GM12878 (cell line): ENCODE measurements at regions not wholly inside any gene's neighbourhood (a gene's known extent, or its start where the extent isn't known, plus 50 kb on each side); places are given as distances from the start of the nearest gene placed in this dataset.

Experiments
- ASH2L ChIP-seq: fragments of 300-600, 200-600 bp; sonication (generic); IDR thresholded peaks from 2 replicates; pipeline ENCODE4 v1.6.1; 2017; ENCODE audit warnings: low read depth, mild to moderate bottlenecking, borderline replicate concordance
- BMI1 ChIP-seq: fragments of 450-650 bp; IDR thresholded peaks from 2 replicates; pipeline ENCODE4 v1.6.1; 2016; ENCODE audit warnings: mild to moderate bottlenecking, moderate library complexity, borderline replicate concordance
- GATAD2B ChIP-seq: fragments of 450-650 bp; conservative IDR thresholded peaks from 2 replicates; pipeline ENCODE4 v1.6.1; 2017; ENCODE audit warnings: low read depth, mild to moderate bottlenecking, moderate library complexity
- MYB ChIP-seq: fragments of 150-350 bp; IDR thresholded peaks from 2 replicates; pipeline ENCODE4 v1.6.1; 2014; ENCODE audit warnings: mild to moderate bottlenecking, low read depth, low read length, borderline replicate concordance
- NBN ChIP-seq: fragments of 450-650 bp; IDR thresholded peaks from 2 replicates; pipeline ENCODE4 v1.6.1; 2016
- SMAD1 ChIP-seq: fragments of 450-650 bp; IDR thresholded peaks from 2 replicates; pipeline ENCODE4 v1.6.1; 2018; ENCODE audit warnings: mild to moderate bottlenecking, low read depth; ENCODE audit not compliant: partially characterized antibody
- SPI1 ChIP-seq: IDR thresholded peaks from 2 replicates; pipeline ENCODE4 v1.6.1; 2011; ENCODE audit warnings: low read depth, mild to moderate bottlenecking, low read length, moderate library complexity, borderline replicate concordance; ENCODE audit not compliant: insufficient read depth
- YBX1 ChIP-seq: fragments of 450-650 bp; IDR thresholded peaks from 2 replicates; pipeline ENCODE4 v1.6.1; 2016; ENCODE audit warnings: antibody characterized with exemption
- ZBTB4 ChIP-seq: fragments of 450-650 bp; formaldehyde crosslinking; IDR thresholded peaks from 2 replicates; pipeline ENCODE4 v1.4.0; 2022; ENCODE audit warnings: mild to moderate bottlenecking, moderate library complexity
- TF ChIP-seq, protein P1 (sequence below): fragments of 450-650 bp; formaldehyde crosslinking; IDR thresholded peaks from 2 replicates; pipeline ENCODE4 v1.4.0; 2020; ENCODE audit warnings: mild to moderate bottlenecking, moderate library complexity
- TF ChIP-seq, protein P2 (sequence below): fragments of 450-650 bp; IDR thresholded peaks from 2 replicates; pipeline ENCODE4 v1.6.1; 2016; ENCODE audit warnings: mild to moderate bottlenecking

GRCh38 chr5:145360936-145361335, 474.2 kb downstream of the PRELID2 start (continued):
- TF ChIP-seq, protein P1, sequence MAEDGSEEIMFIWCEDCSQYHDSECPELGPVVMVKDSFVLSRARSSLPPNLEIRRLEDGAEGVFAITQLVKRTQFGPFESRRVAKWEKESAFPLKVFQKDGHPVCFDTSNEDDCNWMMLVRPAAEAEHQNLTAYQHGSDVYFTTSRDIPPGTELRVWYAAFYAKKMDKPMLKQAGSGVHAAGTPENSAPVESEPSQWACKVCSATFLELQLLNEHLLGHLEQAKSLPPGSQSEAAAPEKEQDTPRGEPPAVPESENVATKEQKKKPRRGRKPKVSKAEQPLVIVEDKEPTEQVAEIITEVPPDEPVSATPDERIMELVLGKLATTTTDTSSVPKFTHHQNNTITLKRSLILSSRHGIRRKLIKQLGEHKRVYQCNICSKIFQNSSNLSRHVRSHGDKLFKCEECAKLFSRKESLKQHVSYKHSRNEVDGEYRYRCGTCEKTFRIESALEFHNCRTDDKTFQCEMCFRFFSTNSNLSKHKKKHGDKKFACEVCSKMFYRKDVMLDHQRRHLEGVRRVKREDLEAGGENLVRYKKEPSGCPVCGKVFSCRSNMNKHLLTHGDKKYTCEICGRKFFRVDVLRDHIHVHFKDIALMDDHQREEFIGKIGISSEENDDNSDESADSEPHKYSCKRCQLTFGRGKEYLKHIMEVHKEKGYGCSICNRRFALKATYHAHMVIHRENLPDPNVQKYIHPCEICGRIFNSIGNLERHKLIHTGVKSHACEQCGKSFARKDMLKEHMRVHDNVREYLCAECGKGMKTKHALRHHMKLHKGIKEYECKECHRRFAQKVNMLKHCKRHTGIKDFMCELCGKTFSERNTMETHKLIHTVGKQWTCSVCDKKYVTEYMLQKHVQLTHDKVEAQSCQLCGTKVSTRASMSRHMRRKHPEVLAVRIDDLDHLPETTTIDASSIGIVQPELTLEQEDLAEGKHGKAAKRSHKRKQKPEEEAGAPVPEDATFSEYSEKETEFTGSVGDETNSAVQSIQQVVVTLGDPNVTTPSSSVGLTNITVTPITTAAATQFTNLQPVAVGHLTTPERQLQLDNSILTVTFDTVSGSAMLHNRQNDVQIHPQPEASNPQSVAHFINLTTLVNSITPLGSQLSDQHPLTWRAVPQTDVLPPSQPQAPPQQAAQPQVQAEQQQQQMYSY, result no peak
- TF ChIP-seq YBX1 (no peak), SPI1 (no peak), MYB (no peak), BMI1 (no peak), ZBTB4 (CRISPR knock-in tag) (no peak), SMAD1 (no peak), NBN (no peak), GATAD2B (no peak), ASH2L (no peak)
- TF ChIP-seq, protein P2, sequence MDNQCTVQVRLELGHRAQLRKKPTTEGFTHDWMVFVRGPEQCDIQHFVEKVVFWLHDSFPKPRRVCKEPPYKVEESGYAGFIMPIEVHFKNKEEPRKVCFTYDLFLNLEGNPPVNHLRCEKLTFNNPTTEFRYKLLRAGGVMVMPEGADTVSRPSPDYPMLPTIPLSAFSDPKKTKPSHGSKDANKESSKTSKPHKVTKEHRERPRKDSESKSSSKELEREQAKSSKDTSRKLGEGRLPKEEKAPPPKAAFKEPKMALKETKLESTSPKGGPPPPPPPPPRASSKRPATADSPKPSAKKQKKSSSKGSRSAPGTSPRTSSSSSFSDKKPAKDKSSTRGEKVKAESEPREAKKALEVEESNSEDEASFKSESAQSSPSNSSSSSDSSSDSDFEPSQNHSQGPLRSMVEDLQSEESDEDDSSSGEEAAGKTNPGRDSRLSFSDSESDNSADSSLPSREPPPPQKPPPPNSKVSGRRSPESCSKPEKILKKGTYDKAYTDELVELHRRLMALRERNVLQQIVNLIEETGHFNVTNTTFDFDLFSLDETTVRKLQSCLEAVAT, result no peak
